ENCODE measurements at regions not wholly inside any gene's neighbourhood (a gene's known extent, or its start where the extent isn't known, plus 50 kb on each side); places are given as distances from the start of the nearest gene placed in this dataset.

GRCh38 chr2:104616856-104617255 lies 237.1 kb upstream of the POU3F3 start:
- TF ChIP-seq, protein P1, sequence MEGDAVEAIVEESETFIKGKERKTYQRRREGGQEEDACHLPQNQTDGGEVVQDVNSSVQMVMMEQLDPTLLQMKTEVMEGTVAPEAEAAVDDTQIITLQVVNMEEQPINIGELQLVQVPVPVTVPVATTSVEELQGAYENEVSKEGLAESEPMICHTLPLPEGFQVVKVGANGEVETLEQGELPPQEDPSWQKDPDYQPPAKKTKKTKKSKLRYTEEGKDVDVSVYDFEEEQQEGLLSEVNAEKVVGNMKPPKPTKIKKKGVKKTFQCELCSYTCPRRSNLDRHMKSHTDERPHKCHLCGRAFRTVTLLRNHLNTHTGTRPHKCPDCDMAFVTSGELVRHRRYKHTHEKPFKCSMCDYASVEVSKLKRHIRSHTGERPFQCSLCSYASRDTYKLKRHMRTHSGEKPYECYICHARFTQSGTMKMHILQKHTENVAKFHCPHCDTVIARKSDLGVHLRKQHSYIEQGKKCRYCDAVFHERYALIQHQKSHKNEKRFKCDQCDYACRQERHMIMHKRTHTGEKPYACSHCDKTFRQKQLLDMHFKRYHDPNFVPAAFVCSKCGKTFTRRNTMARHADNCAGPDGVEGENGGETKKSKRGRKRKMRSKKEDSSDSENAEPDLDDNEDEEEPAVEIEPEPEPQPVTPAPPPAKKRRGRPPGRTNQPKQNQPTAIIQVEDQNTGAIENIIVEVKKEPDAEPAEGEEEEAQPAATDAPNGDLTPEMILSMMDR (conservative IDR thresholded peaks at IDR 0.05; ENCODE audit: low read depth in 2 of 2) = no peak
- TF ChIP-seq ZNF114 (CRISPR knock-in tag; IDR thresholded peaks at IDR 0.05) = no peak
- TF ChIP-seq EZH2 (IDR thresholded peaks at IDR 0.05; ENCODE audit: low read depth, unreplicated experiment) = no peak
- no peak for TF ChIP-seq POLR2AphosphoS5 (IDR thresholded peaks at IDR 0.05; ENCODE audit: low read depth)
- TF ChIP-seq, protein P2, sequence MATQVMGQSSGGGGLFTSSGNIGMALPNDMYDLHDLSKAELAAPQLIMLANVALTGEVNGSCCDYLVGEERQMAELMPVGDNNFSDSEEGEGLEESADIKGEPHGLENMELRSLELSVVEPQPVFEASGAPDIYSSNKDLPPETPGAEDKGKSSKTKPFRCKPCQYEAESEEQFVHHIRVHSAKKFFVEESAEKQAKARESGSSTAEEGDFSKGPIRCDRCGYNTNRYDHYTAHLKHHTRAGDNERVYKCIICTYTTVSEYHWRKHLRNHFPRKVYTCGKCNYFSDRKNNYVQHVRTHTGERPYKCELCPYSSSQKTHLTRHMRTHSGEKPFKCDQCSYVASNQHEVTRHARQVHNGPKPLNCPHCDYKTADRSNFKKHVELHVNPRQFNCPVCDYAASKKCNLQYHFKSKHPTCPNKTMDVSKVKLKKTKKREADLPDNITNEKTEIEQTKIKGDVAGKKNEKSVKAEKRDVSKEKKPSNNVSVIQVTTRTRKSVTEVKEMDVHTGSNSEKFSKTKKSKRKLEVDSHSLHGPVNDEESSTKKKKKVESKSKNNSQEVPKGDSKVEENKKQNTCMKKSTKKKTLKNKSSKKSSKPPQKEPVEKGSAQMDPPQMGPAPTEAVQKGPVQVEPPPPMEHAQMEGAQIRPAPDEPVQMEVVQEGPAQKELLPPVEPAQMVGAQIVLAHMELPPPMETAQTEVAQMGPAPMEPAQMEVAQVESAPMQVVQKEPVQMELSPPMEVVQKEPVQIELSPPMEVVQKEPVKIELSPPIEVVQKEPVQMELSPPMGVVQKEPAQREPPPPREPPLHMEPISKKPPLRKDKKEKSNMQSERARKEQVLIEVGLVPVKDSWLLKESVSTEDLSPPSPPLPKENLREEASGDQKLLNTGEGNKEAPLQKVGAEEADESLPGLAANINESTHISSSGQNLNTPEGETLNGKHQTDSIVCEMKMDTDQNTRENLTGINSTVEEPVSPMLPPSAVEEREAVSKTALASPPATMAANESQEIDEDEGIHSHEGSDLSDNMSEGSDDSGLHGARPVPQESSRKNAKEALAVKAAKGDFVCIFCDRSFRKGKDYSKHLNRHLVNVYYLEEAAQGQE (IDR thresholded peaks at IDR 0.05; ENCODE audit: unreplicated experiment) = no peak
- TF ChIP-seq, protein P3, sequence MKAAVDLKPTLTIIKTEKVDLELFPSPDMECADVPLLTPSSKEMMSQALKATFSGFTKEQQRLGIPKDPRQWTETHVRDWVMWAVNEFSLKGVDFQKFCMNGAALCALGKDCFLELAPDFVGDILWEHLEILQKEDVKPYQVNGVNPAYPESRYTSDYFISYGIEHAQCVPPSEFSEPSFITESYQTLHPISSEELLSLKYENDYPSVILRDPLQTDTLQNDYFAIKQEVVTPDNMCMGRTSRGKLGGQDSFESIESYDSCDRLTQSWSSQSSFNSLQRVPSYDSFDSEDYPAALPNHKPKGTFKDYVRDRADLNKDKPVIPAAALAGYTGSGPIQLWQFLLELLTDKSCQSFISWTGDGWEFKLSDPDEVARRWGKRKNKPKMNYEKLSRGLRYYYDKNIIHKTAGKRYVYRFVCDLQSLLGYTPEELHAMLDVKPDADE (IDR thresholded peaks at IDR 0.05) = no peak
- TF ChIP-seq EZH2phosphoT487 (IDR thresholded peaks at IDR 0.05; ENCODE audit: unreplicated experiment) = no peak
